ENCODE measurements at regions not wholly inside any gene's neighbourhood (a gene's known extent, or its start where the extent isn't known, plus 50 kb on each side); places are given as distances from the start of the nearest gene placed in this dataset.
"Not testable (repeated sequence)": the region's sequence is repeated elsewhere in the genome, so short reads cannot be mapped to it uniquely, and the experiment has no call there.

- intact Hi-C loops (cut with DNase I): loop anchor here in 7 of 10 donors (5.0 to 10.0 kb wide), 5 partner anchors 254 to 1304 kb away; no protein-coding TSS in a partner anchor
- WGBS, 4 donors: 86 to 92% (median 90%) methylated on average over 14 to 21 of the region's 21 CpGs
Measured at GRCh38 chr18:7178568-7178967, 52.3 kb upstream of the LRRC30 start.

GRCh38 chr18:7177116-7177744 is 53.7 kb upstream of the LRRC30 start:
- intact Hi-C loops (cut with DNase I): loop anchor here in 8 of 10 donors (2.0 to 10.0 kb wide), 6 partner anchors 252 to 1302 kb away; no protein-coding TSS in a partner anchor
- TF ChIP-seq POLR2A (IDR thresholded peaks at IDR 0.05) (no peak), CTCF (IDR thresholded peaks at IDR 0.05) (peak; percentile 46 to 73 (median 62))

More at GRCh38 chr18:7178568-7178967, 52.3 kb upstream of the LRRC30 start:
- not testable (repeated sequence) for ATAC-seq, H3K4me3 ChIP-seq, H3K27ac ChIP-seq, H3K9me3 ChIP-seq, H3K4me1 ChIP-seq, H3K27me3 ChIP-seq, H3K36me3 ChIP-seq, DNase-seq

DNA sequence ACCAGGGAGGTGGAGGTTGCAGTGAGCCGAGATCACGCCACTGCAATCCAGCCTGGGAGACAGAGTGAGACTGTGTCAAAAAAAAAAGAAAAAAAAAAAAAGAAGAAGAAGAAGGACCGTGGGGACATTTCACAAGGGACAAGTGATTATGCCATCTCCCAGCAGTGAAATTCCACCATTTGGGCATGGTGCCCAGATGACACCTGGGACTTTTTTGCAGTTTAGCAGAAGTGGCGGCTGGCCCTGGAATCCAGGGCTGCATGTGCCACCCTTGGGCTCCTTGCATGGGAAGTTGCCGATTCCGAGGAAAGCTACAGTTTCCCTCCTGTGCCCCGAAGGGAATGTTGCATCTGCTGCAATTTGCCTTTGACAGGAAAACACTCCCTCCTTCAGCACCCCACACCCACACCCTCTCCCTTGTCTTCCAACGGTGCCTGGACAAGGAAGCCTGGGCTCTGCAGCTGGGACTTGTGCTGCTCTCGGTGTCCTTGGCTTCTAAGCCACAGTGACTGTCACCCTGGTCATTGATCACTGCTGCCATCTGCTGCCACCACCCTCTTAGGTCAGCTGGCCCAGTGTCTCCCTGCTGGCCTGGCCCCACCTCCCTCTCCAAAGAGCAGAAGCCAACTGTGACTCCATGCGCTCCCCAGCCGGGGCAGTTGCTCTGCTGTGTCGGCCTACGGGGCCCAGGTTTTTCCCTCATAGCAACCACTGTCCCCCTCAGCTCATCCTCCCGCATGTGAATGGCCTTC is 56.4 kb upstream of the LRRC30 start:
- DNase-seq: no peak
- TF ChIP-seq CTCF (IDR thresholded peaks at IDR 0.05): no peak
- H3K36me3 ChIP-seq: no peaks in the 10 kb centered on the region
- no peak overlapping the region for H3K27ac ChIP-seq
- peak; percentile 26 to 56 (median 38) for ATAC-seq
- intact Hi-C loops (cut with DNase I): loop anchor here in 9 of 10 donors (5.0 to 10.0 kb wide), 5 partner anchors 250 to 1300 kb away; no protein-coding TSS in a partner anchor
- H3K9me3 ChIP-seq: no peaks in the 10 kb centered on the region
- no peak overlapping the region for H3K4me3 ChIP-seq
- no peaks in the 10 kb centered on the region for H3K4me1 ChIP-seq
- H3K27me3 ChIP-seq: no peaks in the 10 kb centered on the region
- 68 to 79% (median 73%) methylated on average over 14 of the region's 14 CpGs for WGBS, 4 donors

More at GRCh38 chr18:7177116-7177744, 53.7 kb upstream of the LRRC30 start:
- peak; percentile 85 to 91 (median 88) for ATAC-seq
- Histone ChIP-seq H3K4me3 (no peak overlapping the region), H3K27ac (no peak overlapping the region), H3K36me3 (no peaks in the 10 kb centered on the region), H3K4me1 (no peaks in the 10 kb centered on the region), H3K27me3 (peaks cover 0 to 9% (median 0%) of the 10 kb centered on the region in 9 donors), H3K9me3 (no peaks in the 10 kb centered on the region)
- WGBS, 4 donors: 44 to 49% (median 47%) methylated on average over 4 of the region's 4 CpGs
- peak in 1 of 5 donors; percentile 31 for DNase-seq

GRCh38 chr18:7173216-7173615 is 55.6 kb upstream of the LAMA1 start:
- H3K4me1 ChIP-seq: no peaks in the 10 kb centered on the region
- H3K4me3 ChIP-seq: no peak overlapping the region
- no peaks in the 10 kb centered on the region for H3K9me3 ChIP-seq
- H3K27me3 ChIP-seq: no peaks in the 10 kb centered on the region
- 86 to 90% (median 88%) methylated on average over 15 of the region's 15 CpGs for WGBS, 4 donors
- DNase-seq: no peak
- H3K36me3 ChIP-seq: no peaks in the 10 kb centered on the region
- no peak for TF ChIP-seq CTCF (IDR thresholded peaks at IDR 0.05)
- no peak for TF ChIP-seq POLR2A (IDR thresholded peaks at IDR 0.05)
- ATAC-seq: no peak
- intact Hi-C loops (cut with DNase I): loop anchor here in 5 of 10 donors (5.0 to 10.0 kb wide), 4 partner anchors 248 to 1298 kb away; no protein-coding TSS in a partner anchor
- H3K27ac ChIP-seq: no peak overlapping the region

All from heart left ventricle (tissue), 16 donors.